Fibroblast of pulmonary artery (primary cell): ENCODE measurements at regions not wholly inside any gene's neighbourhood (a gene's known extent, or its start where the extent isn't known, plus 50 kb on each side); places are given as distances from the start of the nearest gene placed in this dataset.
"Not testable (repeated sequence)": the region's sequence is repeated elsewhere in the genome, so short reads cannot be mapped to it uniquely, and the experiment has no call there.

Experiments used
- DNase-seq: peaks from one replicate; pipeline ENCODE4 v3.0.0-alpha.2; 2010; ENCODE audit warnings: low read depth
- H3K4me3 ChIP-seq: replicated peaks from 2 replicates; pipeline ENCODE4 v1.5.1; 2011; ENCODE audit warnings: low read depth, mild to moderate bottlenecking, control low read depth, low read length, moderate library complexity
- TF ChIP-seq, protein P1 (sequence below): IDR thresholded peaks from 2 replicates; pipeline ENCODE4 v1.5.1; 2011; ENCODE audit warnings: mild to moderate bottlenecking, control low read depth, low read length, inconsistent platforms; ENCODE audit errors: missing control alignments

DNA sequence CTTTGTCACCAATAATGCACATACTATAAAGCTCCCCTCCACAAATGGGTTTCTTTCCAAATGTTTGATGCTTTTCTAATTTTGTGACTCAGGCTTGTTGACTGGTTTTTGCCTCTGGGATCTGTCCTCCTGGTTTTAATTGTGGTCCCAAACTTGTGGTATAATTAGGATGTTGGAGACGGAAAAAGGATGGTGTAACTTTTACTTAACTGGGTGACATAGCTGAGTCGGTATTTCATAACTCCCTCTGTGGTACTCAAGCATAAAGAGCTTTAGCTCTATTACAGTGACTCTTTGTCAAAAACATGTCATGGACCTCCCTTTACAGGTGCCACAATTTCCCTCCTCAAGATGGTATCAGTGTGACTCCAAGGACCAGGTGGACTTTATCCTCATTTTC, 119.7 kb upstream of the RBPJ start:
- TF ChIP-seq, protein P1, sequence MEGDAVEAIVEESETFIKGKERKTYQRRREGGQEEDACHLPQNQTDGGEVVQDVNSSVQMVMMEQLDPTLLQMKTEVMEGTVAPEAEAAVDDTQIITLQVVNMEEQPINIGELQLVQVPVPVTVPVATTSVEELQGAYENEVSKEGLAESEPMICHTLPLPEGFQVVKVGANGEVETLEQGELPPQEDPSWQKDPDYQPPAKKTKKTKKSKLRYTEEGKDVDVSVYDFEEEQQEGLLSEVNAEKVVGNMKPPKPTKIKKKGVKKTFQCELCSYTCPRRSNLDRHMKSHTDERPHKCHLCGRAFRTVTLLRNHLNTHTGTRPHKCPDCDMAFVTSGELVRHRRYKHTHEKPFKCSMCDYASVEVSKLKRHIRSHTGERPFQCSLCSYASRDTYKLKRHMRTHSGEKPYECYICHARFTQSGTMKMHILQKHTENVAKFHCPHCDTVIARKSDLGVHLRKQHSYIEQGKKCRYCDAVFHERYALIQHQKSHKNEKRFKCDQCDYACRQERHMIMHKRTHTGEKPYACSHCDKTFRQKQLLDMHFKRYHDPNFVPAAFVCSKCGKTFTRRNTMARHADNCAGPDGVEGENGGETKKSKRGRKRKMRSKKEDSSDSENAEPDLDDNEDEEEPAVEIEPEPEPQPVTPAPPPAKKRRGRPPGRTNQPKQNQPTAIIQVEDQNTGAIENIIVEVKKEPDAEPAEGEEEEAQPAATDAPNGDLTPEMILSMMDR = no peak
- no peak for DNase-seq
- H3K4me3 ChIP-seq = no peak overlapping the region

DNA sequence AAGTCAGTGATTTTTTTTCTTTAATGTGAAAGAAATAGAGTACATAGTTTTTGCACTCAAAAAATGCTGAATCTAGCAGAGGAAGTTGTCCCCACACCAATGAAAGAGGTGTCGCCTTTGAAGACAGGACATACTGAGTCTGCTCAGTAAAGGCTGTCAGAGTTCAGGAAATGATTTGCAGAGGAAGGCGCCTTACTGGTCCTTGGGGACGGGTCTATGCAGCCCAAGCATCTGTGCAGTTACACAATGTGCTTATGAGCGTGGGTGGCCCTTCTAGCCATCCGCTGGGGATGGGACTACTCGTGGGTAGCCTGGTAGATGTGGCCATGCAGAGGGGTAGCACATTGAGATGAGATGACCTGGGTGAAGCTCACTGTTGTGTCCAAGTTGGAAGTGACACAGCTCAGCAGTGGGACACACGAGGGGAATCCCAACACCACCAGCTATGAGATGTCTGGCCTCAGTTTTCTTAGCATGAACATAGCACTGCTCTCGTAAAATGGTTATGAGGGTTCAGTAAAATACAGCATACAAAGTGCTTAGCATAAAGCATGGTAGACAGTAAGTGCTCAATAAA, 116.5 kb upstream of the RBPJ start:
- no peak for DNase-seq
- TF ChIP-seq, protein P1 = no peak
- H3K4me3 ChIP-seq = no peak overlapping the region

DNA sequence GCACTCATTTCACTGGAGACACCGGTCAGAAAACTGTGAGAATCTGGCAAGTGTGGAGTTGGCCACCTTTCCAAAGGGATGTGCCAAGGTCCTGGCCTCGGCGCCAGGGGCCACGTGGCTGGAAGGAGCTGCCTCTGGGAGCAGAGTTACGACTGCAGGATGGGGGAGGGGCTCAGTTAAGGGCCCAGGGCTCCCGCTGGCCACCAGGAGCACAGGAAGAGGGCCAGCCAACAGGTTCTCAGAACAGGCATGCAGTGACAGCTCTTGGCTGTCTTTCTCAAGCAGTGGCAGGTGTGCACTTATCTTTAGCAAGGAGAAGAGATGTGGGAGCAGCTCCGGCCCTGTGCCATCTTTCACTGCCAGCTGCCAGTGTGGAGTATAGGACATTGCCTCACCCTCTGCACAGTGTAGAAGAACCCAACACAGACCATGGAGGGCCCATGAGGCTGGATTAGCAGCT, 115.9 kb upstream of the RBPJ start:
- DNase-seq = no peak
- TF ChIP-seq, protein P1 = no peak
- H3K4me3 ChIP-seq = no peak overlapping the region

DNA sequence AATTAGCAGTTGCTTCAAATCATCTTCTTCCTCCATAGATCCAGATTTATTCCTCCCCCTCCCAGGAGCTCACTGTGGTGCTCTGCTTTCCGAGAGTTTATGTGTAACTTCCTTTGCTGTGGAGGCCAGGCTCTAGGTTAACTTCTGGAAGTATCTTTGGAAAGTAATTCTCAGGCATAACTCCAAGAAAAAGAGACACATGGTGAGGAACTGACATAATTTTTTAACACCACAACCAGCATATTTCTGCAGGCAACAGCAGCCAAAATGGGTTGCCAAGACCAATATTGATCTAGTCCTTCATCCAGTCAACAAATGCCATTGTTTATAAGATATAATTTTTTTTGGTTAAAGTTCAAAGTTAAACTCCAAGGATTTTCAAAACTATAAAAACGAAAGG, 114.5 kb upstream of the RBPJ start:
- no peak overlapping the region for H3K4me3 ChIP-seq
- DNase-seq = peak; percentile 85
- TF ChIP-seq, protein P1 = no peak

DNA sequence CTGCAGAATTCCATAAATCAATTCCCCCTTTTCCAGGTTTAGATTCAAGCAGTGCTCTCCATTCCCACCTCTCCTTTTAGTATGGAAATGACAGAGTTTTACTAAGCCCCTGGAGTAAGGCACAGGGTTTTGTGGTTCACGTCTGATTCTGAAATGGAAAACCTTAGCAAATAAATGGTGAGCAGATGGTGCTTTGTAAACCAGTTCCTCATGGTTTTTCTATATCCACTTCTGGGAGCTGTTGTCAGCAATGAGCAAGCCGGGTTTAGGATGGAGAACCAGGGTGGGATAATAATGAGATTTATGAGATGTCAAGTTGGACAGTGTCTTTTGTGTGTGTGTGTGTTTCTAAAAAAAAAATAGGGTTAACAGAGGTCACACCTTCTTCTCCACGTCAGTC, 113.8 kb upstream of the RBPJ start:
- no peak for DNase-seq
- H3K4me3 ChIP-seq = no peak overlapping the region
- TF ChIP-seq, protein P1 = no peak

DNA sequence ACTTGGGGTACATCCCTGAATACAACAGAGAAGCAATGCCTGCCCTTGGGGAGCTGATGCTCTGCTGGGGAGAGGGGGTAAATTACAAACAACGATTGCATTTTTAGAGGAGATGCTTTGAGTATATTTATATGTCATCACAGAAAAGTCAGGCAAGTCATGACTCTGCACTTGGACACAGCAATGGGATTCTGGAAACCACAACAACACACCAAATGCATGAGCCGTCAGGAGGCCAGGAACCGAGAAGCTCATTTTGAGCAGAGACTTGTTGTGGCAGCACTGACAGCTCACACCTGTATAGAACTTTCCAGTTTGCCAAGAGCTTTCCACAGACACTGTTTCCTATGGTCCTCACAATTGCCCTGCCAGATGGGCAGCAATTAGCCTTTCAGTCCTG, 113.2 kb upstream of the RBPJ start:
- TF ChIP-seq, protein P1 = no peak
- no peak for DNase-seq
- no peak overlapping the region for H3K4me3 ChIP-seq

DNA sequence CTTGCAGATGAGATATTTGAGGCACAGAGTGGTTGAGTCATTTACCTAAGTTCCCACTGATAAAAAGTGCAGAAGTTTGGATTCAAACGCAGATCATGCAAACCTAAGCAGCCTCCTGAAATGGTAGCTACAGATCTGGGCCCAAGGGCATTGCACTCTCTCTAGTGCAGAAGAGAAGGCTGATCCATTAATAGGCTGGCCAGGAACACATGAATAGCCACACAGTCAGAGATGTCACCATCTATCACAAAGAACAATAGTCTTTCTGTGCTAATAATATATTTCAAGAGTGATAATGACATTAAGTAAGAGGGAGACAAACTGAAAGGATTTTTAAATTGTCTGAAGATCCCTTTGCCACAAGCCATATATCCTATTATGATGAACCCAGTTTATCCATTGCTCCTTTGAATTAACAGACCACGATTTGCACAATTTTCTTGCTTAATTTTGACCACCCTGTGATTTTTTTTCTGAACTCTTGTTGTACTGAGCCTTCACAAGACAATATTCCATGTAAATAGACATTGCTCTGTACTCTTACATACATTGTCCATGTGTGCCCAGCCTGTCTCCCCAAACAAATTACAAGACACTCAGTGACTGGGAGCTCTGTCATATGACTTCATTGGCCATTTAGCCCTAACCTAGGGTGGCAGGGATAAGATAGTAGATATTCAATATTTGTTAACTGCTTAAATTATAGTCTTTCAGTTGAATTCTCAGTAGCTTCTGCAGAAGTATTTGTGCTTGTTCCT, 112.4 kb upstream of the RBPJ start:
- H3K4me3 ChIP-seq = no peak overlapping the region
- TF ChIP-seq, protein P1 = no peak
- no peak for DNase-seq

DNA sequence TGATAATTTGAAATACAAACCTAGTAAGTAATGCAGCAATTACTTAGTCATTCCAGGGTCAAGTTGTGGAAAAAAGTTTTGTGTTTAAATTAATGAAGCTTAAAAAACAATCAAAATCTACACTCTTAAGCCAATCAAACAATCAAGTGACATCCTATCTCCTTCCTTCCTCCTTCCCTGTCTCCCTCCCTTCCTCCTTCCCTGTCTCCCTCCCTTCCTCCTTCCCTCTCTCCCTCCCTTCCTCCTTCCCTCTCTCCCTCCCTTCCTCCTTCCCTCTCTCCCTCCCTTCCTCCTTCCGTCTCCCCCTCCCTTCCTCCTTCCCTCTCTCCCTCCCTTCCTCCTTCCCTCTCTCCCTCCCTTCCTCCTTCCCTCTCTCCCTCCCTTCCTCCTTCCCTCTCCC, 111.4 kb upstream of the RBPJ start:
- not testable (repeated sequence) for DNase-seq, H3K4me3 ChIP-seq
